ENCODE measurements at regions not wholly inside any gene's neighbourhood (a gene's known extent, or its start where the extent isn't known, plus 50 kb on each side); places are given as distances from the start of the nearest gene placed in this dataset.

- no peak for DNase-seq
Measured at GRCh38 chr1:81613803-81614202, 186.9 kb upstream of the ADGRL2 start.

DNA sequence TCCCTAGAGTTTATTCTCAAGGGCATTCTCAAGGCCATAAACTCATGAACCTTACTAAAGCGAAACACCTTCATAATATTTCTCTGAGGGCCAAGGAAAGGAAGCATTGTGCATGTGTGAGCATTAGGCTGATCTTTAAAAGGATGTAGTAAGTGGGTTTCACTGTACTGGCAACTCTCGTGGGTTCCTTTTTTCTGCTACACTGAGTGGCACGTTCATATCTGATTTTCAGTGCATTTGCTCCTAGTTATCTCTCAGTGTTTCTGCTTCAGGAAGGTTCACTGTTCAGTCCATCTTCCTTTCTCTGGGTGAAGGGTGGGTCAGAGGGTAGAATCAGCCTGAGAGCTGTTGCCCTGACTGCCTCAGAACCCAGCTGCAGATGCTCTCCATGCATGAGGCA, 192.8 kb upstream of the ADGRL2 start:
- no peak for DNase-seq

GRCh38 chr1:81607086-81607485, 193.6 kb upstream of the ADGRL2 start:
- no peak for DNase-seq

DNA sequence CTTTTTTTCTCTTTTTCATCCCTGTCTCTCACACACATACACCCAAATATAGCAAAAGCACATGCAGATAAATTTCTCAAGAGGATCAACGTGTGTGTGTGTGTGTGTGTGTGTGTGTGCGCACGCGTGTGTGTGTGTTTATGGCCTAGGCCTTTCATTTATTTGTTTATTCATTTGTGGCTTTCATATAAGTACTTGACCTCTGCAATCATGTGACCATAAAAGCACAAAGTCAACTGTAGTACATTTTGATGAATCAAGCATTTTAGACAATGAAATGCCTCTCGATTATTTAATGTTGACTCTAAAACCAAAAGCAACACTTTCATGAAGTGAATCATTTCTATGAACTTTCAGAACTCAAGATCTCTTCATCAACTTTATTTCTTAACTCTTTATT, 194.1 kb upstream of the ADGRL2 start:
- DNase-seq: no peak

- no peak for DNase-seq
Measured at GRCh38 chr1:81605023-81605422, 195.7 kb upstream of the ADGRL2 start.

- no peak for DNase-seq
Measured at GRCh38 chr1:81600878-81601622, 199.7 kb upstream of the ADGRL2 start.

DNA sequence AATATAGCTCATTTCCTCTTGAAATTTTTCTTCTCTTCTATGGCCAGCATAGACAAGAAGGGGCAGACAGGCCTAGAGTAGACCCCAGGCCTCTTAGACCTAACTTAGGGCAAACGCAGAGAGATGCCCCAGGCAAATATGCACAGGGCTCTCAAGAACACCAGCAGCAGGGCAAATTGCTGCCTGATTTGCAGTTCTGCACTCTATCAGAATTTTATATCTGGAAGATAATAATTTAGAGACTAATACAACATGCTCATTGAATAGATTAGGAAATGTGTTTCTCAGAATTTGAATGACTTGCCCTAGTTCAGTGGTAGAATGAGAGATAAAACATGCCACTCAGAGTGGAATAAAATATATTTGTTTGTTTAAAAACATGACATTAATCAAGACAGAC, 200.4 kb upstream of the ADGRL2 start:
- DNase-seq: no peak

- no peak for DNase-seq
Measured at GRCh38 chr1:81598623-81599022, 202.1 kb upstream of the ADGRL2 start.

DNA sequence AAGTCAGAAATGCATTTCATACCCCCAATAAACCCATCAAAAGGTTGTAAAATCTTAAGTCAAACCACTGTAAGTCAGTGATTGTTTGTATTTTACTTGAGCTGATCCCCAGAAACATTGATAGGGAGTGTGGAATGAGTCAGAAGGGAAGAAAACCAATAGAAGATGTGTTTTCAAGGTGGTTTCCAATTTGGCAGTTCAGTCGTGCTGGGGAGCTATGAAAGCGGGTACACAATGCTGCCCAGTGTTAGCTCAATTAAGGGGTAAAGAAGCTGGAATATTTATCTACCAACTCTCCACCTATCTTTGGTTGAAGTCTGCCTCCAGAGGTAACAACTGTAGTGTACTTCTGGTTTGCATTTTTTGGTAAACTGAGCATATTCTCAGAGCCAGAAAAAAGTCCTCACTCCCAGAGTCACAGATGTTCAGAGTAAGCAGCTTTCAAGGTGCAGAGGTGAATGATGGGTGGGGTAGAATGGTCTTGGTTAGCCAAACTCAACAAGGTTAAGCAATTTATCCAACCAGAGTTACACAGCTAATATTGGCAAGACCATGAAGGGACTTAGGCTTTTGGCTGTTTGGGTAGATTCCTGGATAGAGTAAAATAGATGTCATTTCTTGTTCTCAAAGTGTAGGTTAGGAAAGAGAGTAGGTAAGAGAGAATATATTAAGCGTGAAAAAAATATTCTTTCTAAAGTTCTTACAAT, 202.9 kb upstream of the ADGRL2 start:
- DNase-seq: no peak

- no peak for DNase-seq
Measured at GRCh38 chr1:81596341-81596740, 204.4 kb upstream of the ADGRL2 start.

DNA sequence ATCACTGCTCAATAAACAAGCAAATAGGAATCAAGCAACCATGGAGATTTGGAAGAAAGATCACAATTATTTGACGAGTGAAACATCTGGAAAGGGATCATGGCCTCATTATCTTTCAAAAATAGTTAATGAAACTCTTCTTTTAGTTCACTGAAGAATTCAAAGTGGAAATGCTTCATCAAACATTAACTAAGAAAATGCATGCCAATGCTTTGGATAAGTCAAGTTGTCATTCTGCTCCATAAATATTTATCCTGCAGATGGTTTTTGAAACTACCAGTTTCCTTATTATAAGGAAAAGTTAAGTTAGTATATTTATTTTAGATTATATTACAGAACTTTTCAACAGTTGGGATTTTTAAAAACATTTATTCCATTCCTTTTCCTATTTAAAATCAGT, 206.5 kb upstream of the ADGRL2 start:
- no peak for DNase-seq

GRCh38 chr1:81592233-81592632, 208.5 kb upstream of the ADGRL2 start:
- no peak for DNase-seq

DNA sequence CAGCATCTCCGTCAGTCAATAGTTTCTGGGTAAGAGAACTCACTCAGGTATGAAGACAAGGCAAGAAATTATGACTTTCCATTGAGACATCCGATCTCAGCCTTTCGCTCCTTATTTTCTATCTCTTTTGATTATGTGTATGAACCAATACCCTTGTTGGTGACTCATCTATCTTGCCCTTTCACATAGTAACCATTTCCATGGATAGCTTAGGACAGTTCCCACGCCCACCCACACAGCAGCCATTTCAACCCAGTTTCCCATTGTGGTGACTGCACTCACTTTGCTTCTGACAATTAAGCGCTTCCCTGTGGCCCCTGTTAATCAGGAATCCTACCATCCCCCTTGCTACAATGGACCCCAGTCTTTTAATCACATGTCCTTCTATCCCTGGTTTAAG, 210.6 kb upstream of the ADGRL2 start:
- no peak for DNase-seq

- no peak for DNase-seq
Measured at GRCh38 chr1:81588149-81588548, 212.6 kb upstream of the ADGRL2 start.

DNA sequence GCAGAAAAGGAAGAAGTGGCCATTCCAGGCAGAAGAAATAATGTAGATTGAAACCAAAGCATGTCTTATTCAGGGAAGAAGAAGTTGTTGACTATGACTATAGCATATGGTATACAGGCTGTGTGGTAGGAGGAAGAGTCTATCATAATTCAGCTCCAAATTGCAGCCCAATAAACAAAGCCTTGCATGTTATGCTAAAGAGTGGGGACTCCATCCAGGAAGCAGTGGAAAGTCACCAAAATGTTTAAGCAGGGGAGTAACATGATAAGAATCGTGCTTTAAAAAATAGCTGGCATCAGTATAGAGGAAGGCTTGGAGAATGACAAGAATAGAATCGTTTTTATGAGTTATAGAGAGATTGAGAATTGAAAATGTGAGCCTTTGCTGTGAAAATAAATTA, 213.3 kb upstream of the ADGRL2 start:
- no peak for DNase-seq

DNA sequence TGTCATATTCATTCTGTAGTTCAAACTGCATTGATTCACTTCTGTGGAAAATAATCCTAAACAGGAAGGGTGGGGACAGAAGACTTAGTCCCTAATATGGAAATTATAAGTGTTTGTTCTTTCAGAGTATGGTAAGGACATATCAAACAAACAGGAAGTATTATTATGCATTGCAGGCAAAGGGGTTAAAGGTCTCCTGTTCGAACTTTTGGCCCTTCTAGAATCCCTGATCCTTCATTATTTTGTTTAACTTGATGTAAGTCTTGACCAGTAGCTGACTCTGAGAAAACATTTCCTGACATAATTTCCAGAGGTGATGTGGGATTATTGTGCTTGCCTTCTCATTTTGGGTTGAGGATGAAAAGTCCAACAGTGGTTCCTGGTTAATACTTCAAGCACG, 215.4 kb upstream of the ADGRL2 start:
- no peak for DNase-seq

- DNase-seq: no peak
Measured at GRCh38 chr1:81584398-81584797, 216.3 kb upstream of the ADGRL2 start.

GRCh38 chr1:81583878-81584277, 216.9 kb upstream of the ADGRL2 start:
- DNase-seq: no peak

GRCh38 chr1:81582467-81582986, 218.2 kb upstream of the ADGRL2 start:
- DNase-seq: no peak

- DNase-seq: no peak
Measured at GRCh38 chr1:81578867-81579266, 221.9 kb upstream of the ADGRL2 start.

DNA sequence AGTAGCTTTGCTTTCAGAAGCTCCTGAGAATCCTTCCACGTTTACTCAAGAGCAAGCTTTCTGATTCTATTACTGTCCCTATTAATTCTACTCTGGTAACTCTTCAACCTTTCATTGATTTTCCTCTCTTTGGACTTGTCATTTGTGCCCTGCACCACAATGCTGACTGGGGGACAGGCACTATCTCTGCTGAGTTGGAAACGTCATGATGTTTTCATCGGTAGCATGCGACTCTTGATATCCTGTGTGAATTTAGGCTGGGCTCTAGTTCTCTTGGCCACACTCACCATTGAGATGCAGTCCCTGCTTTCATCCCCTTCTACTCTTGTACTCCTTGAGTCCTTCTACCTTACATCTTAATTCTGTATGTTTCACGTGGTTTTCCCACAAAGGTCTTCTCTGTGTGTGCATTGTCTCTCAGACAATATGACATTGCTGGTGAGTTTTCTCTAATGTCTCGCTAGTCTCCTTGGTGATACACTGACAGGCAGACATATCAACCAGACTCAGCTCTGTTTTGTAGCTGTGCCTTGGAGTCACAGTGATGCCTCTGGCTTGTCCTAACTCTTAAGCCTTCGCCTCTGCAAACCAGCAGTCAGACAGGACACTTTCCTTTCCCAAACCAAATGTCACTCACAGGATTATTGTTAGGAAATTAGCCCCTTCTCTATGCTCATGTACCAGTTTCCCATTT, 223.6 kb upstream of the ADGRL2 start:
- DNase-seq: no peak

DNA sequence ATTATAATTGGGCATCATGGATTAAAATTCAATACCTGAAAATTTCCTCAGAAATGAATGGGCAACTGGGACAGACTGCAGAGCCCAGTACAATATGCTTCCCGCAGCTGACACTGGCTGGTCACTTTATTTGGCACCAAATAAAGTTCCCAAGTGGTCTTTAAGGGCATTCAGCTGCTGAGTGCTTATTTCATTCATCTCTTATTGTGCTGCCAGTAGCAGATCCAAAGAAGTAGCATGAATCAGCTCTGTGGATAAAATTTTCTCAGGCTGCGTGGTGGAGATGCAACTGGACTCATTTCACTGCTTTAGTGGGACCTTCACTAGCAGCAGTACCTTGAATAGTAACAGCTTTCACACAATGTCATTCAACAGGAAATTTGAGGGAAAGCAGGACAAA, 226.3 kb upstream of the ADGRL2 start:
- DNase-seq: no peak

DNA sequence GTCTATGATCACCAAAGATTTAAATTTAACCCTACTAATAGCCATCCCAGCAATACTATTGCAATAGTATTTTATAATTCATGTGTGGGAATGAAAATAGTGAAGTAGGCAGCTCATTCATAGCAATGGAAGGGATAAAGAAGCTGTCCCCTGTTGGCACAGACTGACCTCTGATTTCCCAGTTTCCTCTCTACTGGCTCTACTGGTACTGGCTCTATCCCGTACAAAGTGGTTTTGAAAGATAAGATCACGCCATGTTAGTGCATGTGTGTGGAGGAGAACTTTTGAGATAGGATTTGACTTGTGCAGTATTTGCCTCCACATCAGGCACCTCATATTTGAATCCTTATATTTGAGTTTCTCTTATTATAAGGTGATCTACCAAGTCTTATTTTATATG, 227.3 kb upstream of the ADGRL2 start:
- DNase-seq: no peak

GRCh38 chr1:81571946-81572345, 228.8 kb upstream of the ADGRL2 start:
- no peak for DNase-seq
